GM12891 (cell line): ENCODE measurements at regions not wholly inside any gene's neighbourhood (a gene's known extent, or its start where the extent isn't known, plus 50 kb on each side); places are given as distances from the start of the nearest gene placed in this dataset.

ENCODE experiments used
- PAX5 ChIP-seq: IDR thresholded peaks from 2 replicates; pipeline ENCODE4 v1.6.1; 2011; ENCODE audit warnings: low read length, moderate library complexity, mild to moderate bottlenecking; ENCODE audit not compliant: insufficient read depth, severe bottlenecking
- POLR2A ChIP-seq: IDR thresholded peaks from 2 replicates; pipeline ENCODE4 v1.6.1; 2011; ENCODE audit warnings: low read depth, low read length, control low read depth
- POLR2AphosphoS5 ChIP-seq: IDR thresholded peaks from 2 replicates; pipeline ENCODE4 v1.6.1; 2011; ENCODE audit warnings: low read depth, low read length, control low read depth

DNA sequence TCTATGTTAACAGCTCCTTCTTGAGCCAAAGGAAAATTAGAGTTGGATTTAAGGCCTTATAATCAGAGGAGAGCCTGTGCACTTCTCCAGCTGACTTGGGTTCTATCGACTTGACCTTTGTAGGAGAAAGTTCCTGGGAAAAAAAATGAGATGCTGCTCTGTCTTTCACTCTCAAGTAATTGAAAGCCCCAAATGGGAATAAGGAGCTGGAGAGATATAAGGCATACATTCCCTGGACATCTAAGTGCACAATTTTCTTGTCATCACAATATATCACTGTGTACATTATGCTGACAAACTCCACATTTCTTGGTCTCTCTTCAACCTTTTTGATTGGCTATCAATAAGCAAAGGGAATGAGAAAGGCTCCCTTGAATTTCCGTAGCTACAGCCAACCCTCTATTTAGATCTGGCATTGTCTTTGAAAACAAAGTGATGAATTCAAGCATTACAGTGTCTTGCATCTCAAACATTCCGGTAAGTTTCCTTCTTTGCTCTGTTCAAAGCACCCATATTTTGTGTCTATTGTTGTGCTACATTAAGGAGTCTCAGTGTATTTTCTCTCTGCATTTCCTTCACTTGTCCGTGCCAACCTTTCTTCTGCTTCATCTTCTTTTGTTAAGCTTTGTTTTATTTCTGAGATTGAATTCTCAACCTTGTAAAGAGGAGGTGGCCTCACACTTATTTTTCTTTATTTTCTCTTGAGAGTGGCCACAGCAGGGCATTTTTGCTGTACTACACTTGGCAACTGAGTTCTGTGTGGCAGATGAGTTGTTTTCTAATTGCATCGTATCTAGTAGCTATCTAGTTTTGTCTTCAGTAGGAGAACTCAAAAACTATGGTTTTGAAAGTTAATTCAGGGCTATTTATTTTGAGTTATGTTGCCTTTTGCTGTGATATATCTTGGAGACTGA lies 450.3 kb upstream of the MAN1A1 start:
- TF ChIP-seq POLR2AphosphoS5 (no peak), POLR2A (no peak), PAX5 (no peak)
